CD14-positive monocyte (primary cell): ENCODE measurements at regions not wholly inside any gene's neighbourhood (a gene's known extent, or its start where the extent isn't known, plus 50 kb on each side); places are given as distances from the start of the nearest gene placed in this dataset.

Experiments
- DNase-seq, 3 donors: peaks; one replicate each; pipeline ENCODE4 v3.0.0-alpha.2; 2011 to 2022
- H2AFZ ChIP-seq: 2 replicates; pipeline ENCODE4 v1.6.0; 2012; ENCODE audit warnings: mild to moderate bottlenecking, low read depth, low read length, inconsistent platforms; ENCODE audit not compliant: insufficient read depth, poor library complexity, severe bottlenecking
- H3K27ac ChIP-seq, 2 donors: 1 replicate in 1 of 2; 2 replicates in 1 of 2; pipeline ENCODE4 v1.5.1; 2012 to 2013; ENCODE audit warnings: low read length in 2 of 2, control low read depth in 1 of 2, inconsistent platforms in 1 of 2, low read depth in 1 of 2, mild to moderate bottlenecking in 1 of 2
- H3K27me3 ChIP-seq, 2 donors: one replicate each; pipeline versions ENCODE4 v1.6.0 to v1.6.1; 2011 to 2013; ENCODE audit warnings: low read length in 2 of 2; ENCODE audit not compliant: control insufficient read depth in 2 of 2, insufficient read depth in 2 of 2
- H3K36me3 ChIP-seq, 2 donors: replicated peaks in 1 of 2; 1 replicate in 1 of 2; 2 replicates in 1 of 2; pipeline versions ENCODE4 v1.5.1 to v1.6.1; 2012 to 2013; ENCODE audit warnings: low read length in 2 of 2, control low read depth in 1 of 2, inconsistent platforms in 1 of 2, mild to moderate bottlenecking in 1 of 2; ENCODE audit not compliant: insufficient read depth in 2 of 2, control insufficient read depth in 1 of 2
- H3K4me1 ChIP-seq, 2 donors: 1 replicate in 1 of 2; 2 replicates in 1 of 2; pipeline versions ENCODE4 v1.5.1 to v1.6.1; 2012 to 2013; ENCODE audit warnings: low read length in 2 of 2, control low read depth in 1 of 2, inconsistent platforms in 1 of 2, mild to moderate bottlenecking in 1 of 2, moderate library complexity in 1 of 2; ENCODE audit not compliant: insufficient read depth in 2 of 2, control insufficient read depth in 1 of 2
- H3K4me2 ChIP-seq: replicated peaks from 2 replicates; pipeline ENCODE3; 2012; ENCODE audit warnings: low read length, moderate library complexity, mild to moderate bottlenecking; ENCODE audit not compliant: poor library complexity, severe bottlenecking; ENCODE audit errors: extremely low read depth
- H3K4me3 ChIP-seq, 3 experiments: fragments of 200-600 bp in 1 of 3; sonication (generic) in 1 of 3; replicated peaks in 1 of 3; 1 replicate in 2 of 3; 2 replicates in 1 of 3; pipeline ENCODE4 v1.5.1; 2011 to 2013; ENCODE audit warnings: low read length in 3 of 3, mild to moderate bottlenecking in 3 of 3, control low read depth in 2 of 3, low read depth in 2 of 3, inconsistent platforms in 1 of 3, moderate library complexity in 1 of 3
- H3K79me2 ChIP-seq: 2 replicates; pipeline ENCODE4 v1.6.0; 2012; ENCODE audit warnings: mild to moderate bottlenecking, control low read depth, inconsistent platforms, low read length, moderate library complexity; ENCODE audit not compliant: insufficient read depth
- H3K9ac ChIP-seq: 2 replicates; pipeline ENCODE4 v1.6.0; 2017; ENCODE audit warnings: low read length, mild to moderate bottlenecking; ENCODE audit not compliant: insufficient read depth, poor library complexity, severe bottlenecking
- H3K9me3 ChIP-seq, 2 donors: replicated peaks in 1 of 2; 1 replicate in 1 of 2; 2 replicates in 1 of 2; pipeline versions ENCODE4 v1.5.1 to v1.6.1; 2012 to 2013; ENCODE audit warnings: low read length in 2 of 2, control low read depth in 1 of 2; ENCODE audit not compliant: control insufficient read depth in 1 of 2, insufficient read depth in 1 of 2
- H4K20me1 ChIP-seq: 2 replicates; pipeline ENCODE4 v1.6.0; 2012; ENCODE audit warnings: mild to moderate bottlenecking, low read length, control low read depth, moderate library complexity; ENCODE audit not compliant: insufficient read depth
- H3K27ac Mint-ChIP-seq, 7 donors: one replicate each; pipeline ENCODE4 v1.8.0; 2020; ENCODE audit warnings: mild to moderate bottlenecking in 7 of 7, mixed read lengths in 7 of 7, moderate library complexity in 6 of 7, inconsistent platforms in 2 of 7
- H3K27me3 Mint-ChIP-seq, 3 donors: one replicate each; pipeline ENCODE4 v1.8.0; 2021 to 2022; ENCODE audit warnings: low read depth in 3 of 3, mild to moderate bottlenecking in 3 of 3, mixed read lengths in 3 of 3, moderate library complexity in 3 of 3, inconsistent platforms in 1 of 3
- H3K36me3 Mint-ChIP-seq, 2 donors: one replicate each; pipeline ENCODE4 v1.8.0; 2020; ENCODE audit warnings: mixed read lengths in 2 of 2, inconsistent platforms in 1 of 2, mild to moderate bottlenecking in 1 of 2
- H3K4me1 Mint-ChIP-seq: one replicate; pipeline ENCODE4 v1.8.0; 2020; ENCODE audit warnings: mild to moderate bottlenecking, mixed read lengths
- H3K4me3 Mint-ChIP-seq, 2 donors: one replicate each; pipeline ENCODE4 v1.8.0; 2020; ENCODE audit warnings: mild to moderate bottlenecking in 2 of 2, mixed read lengths in 2 of 2, moderate library complexity in 1 of 2
- H3K9me3 Mint-ChIP-seq, 7 donors: one replicate each; pipeline ENCODE4 v1.8.0; 2020 to 2022; ENCODE audit warnings: mixed read lengths in 7 of 7, mild to moderate bottlenecking in 6 of 7, moderate library complexity in 6 of 7, inconsistent platforms in 2 of 7
- CTCF ChIP-seq: fragments of 200-600 bp; IDR thresholded peaks from one replicate; pipeline ENCODE4 v1.8.0; 2022; ENCODE audit warnings: antibody characterized with exemption, mild to moderate bottlenecking
- WGBS: methylation state at CpG from one replicate; pipeline ENCODE4 v1.1.5; 2013; ENCODE audit warnings: missing lambda C conversion rate; ENCODE audit not compliant: insufficient coverage; 5-methylcytosine and 5-hydroxymethylcytosine counted together
- intact Hi-C, 2 donors: fragments of 100-400 bp; cut with micrococcal nuclease; formaldehyde crosslinking; loops; one replicate each; pipeline versions ENCODE4 v1.15.0 to v1.15.1; 2023

DNA sequence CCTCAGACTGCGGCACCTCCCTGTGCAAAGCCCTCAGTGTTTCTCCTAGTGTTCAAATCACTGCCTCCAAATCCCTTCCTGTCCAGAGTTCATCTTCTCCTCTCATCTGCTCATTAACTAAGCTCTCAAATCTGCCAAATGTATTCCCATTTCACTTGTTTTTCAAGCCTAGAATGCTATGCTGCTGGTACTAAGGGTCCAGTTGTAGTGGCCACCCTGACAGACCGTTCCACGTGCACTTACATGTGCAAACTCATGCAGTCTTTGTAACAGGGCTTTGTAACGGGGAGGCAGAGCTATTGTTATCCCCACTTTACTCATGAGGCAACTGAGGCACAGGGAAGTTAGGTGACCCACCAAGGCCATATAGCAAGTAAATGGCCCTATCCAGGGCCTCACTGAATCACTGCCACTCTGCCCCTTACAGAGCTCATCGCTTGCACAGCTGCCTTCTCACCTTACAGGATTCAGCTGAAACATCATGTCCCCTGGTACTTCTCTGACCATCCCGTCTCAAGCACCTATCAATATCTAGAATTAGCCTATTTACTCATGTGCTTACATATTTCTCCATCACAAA, 153.0 kb upstream of the PDE1C start:
- Histone ChIP-seq H3K36me3 (no peaks in the 10 kb centered on the region), H3K4me3 (no peak overlapping the region), H3K9me3 (no peaks in the 10 kb centered on the region), H3K27ac (no peak overlapping the region), H3K4me1 (no peaks in the 10 kb centered on the region), H3K27me3 (no peaks in the 10 kb centered on the region), H3K79me2 (no peaks in the 10 kb centered on the region), H2AFZ (no peak overlapping the region), H3K9ac (no peak overlapping the region), H4K20me1 (no peaks in the 10 kb centered on the region), H3K4me2 (no peak overlapping the region)
- Mint-ChIP-seq H3K9me3 (peaks cover 0 to 6% (median 3%) of the 10 kb centered on the region in 7 donors), H3K27me3 (peaks cover 0 to 2% (median 1%) of the 10 kb centered on the region in 3 donors), H3K4me3 (no peak overlapping the region), H3K4me1 (no peaks in the 10 kb centered on the region), H3K36me3 (no peaks in the 10 kb centered on the region), H3K27ac (no peak overlapping the region)
- intact Hi-C loops: no loop called here
- no peak for TF ChIP-seq CTCF
- WGBS: 89% methylated on average over 6 of the region's 6 CpGs
- no peak for DNase-seq

GRCh38 chr7:32222251-32222900, 152.2 kb upstream of the PDE1C start:
- Histone ChIP-seq H3K36me3 (no peaks in the 10 kb centered on the region), H3K9me3 (no peaks in the 10 kb centered on the region), H3K4me1 (no peaks in the 10 kb centered on the region), H4K20me1 (no peaks in the 10 kb centered on the region), H3K27ac (no peak overlapping the region), H3K79me2 (no peaks in the 10 kb centered on the region), H3K4me3 (no peak overlapping the region), H3K27me3 (no peaks in the 10 kb centered on the region), H3K4me2 (no peak overlapping the region), H3K9ac (no peak overlapping the region), H2AFZ (no peak overlapping the region)
- H3K27ac Mint-ChIP-seq: no peak overlapping the region
- H3K27me3 Mint-ChIP-seq: peaks cover 0 to 4% (median 1%) of the 10 kb centered on the region in 3 donors
- no peaks in the 10 kb centered on the region for H3K36me3 Mint-ChIP-seq
- intact Hi-C loops: no loop called here
- no peak for TF ChIP-seq CTCF
- no peak for DNase-seq
- H3K4me1 Mint-ChIP-seq: no peaks in the 10 kb centered on the region
- H3K4me3 Mint-ChIP-seq: no peak overlapping the region
- WGBS: 88% methylated on average over 4 of the region's 4 CpGs
- peaks cover 0 to 2% (median 0%) of the 10 kb centered on the region in 7 donors for H3K9me3 Mint-ChIP-seq
